HEK293 (cell line): ENCODE measurements at regions not wholly inside any gene's neighbourhood (a gene's known extent, or its start where the extent isn't known, plus 50 kb on each side); places are given as distances from the start of the nearest gene placed in this dataset.

ENCODE experiments used
- CTCF ChIA-PET: fragments of 350-600 bp; formaldehyde crosslinking; extraction: SDS; loops from one replicate; lab custom pipeline; 2021; ENCODE audit warnings: antibody characterized with exemption; lab: Yijun Ruan, JAX
- POLR2A ChIA-PET: fragments of 300-600 bp; formaldehyde crosslinking; extraction: SDS; loops from one replicate; lab custom pipeline; 2020; ENCODE audit warnings: antibody characterized with exemption, inconsistent platforms; lab: Yijun Ruan, JAX
- H3K27ac ChIP-seq: fragments of 200-500 bp; sonication (Bioruptor generic); 2 replicates; pipeline ENCODE4 v1.5.1; 2014; ENCODE audit warnings: low read depth, low read length, control low read depth, inconsistent platforms; ENCODE audit errors: extremely low read depth
- H3K36me3 ChIP-seq, 2 experiments: fragments of 200-500 bp in 1 of 2; sonication (Bioruptor generic) in 1 of 2; 1 replicate in 1 of 2; 2 replicates in 1 of 2; pipeline ENCODE4 v1.5.1; 2014 to 2017; ENCODE audit warnings: inconsistent platforms in 2 of 2, low read length in 2 of 2; ENCODE audit not compliant: control insufficient read depth in 2 of 2, insufficient read depth in 1 of 2
- H3K4me1 ChIP-seq: fragments of 200-500 bp; sonication (Bioruptor generic); 2 replicates; pipeline ENCODE4 v1.5.1; 2014; ENCODE audit warnings: mild to moderate bottlenecking, low read length, inconsistent platforms; ENCODE audit not compliant: control insufficient read depth, insufficient read depth
- H3K4me3 ChIP-seq: 2 replicates; pipeline ENCODE4 v1.5.1; 2011; ENCODE audit warnings: low read depth, mild to moderate bottlenecking, control low read depth, low read length, moderate library complexity
- H3K9me3 ChIP-seq: fragments of 200-500 bp; sonication (Bioruptor generic); 2 replicates; pipeline ENCODE4 v1.5.1; 2014; ENCODE audit warnings: low read depth, low read length, inconsistent platforms; ENCODE audit not compliant: control insufficient read depth, insufficient read depth
- HIC1 ChIP-seq: fragments of 450-650 bp; formaldehyde crosslinking; IDR thresholded peaks from 2 replicates; pipeline ENCODE4 v1.5.1; 2016; ENCODE audit warnings: missing biosample characterization, missing genetic modification characterization
- KLF1 ChIP-seq: fragments of 450-650 bp; formaldehyde crosslinking; IDR thresholded peaks from 2 replicates; pipeline ENCODE4 v1.5.1; 2016; ENCODE audit warnings: missing biosample characterization, missing genetic modification characterization
- KLF7 ChIP-seq: fragments of 450-650 bp; formaldehyde crosslinking; IDR thresholded peaks from 2 replicates; pipeline ENCODE4 v1.5.1; 2016; ENCODE audit warnings: missing biosample characterization, missing genetic modification characterization, borderline replicate concordance
- KLF8 ChIP-seq: fragments of 450-650 bp; formaldehyde crosslinking; IDR thresholded peaks from 2 replicates; pipeline ENCODE4 v1.5.1; 2016; ENCODE audit warnings: missing biosample characterization, missing genetic modification characterization
- PATZ1 ChIP-seq: fragments of 450-650 bp; formaldehyde crosslinking; IDR thresholded peaks from 2 replicates; pipeline ENCODE4 v1.5.1; 2016; ENCODE audit warnings: missing biosample characterization, missing genetic modification characterization
- PBX3 ChIP-seq: sonication (generic); formaldehyde crosslinking; IDR thresholded peaks from 2 replicates; pipeline ENCODE4 v1.8.1; 2022; ENCODE audit warnings: mild to moderate bottlenecking, moderate library complexity, missing genetic modification reagents
- PRDM1 ChIP-seq: fragments of 450-650 bp; formaldehyde crosslinking; IDR thresholded peaks from 2 replicates; pipeline ENCODE4; 2016; ENCODE audit warnings: missing biosample characterization, missing genetic modification characterization
- PRDM6 ChIP-seq: fragments of 450-650 bp; formaldehyde crosslinking; IDR thresholded peaks from 2 replicates; pipeline ENCODE4 v1.5.1; 2017; ENCODE audit warnings: missing biosample characterization, missing genetic modification characterization
- RBAK ChIP-seq: fragments of 450-650 bp; formaldehyde crosslinking; IDR thresholded peaks from 2 replicates; pipeline ENCODE4 v1.5.1; 2016; ENCODE audit warnings: missing biosample characterization, missing genetic modification characterization
- SP3 ChIP-seq: fragments of 450-650 bp; formaldehyde crosslinking; IDR thresholded peaks from 2 replicates; pipeline ENCODE4 v1.5.1; 2016; ENCODE audit warnings: missing biosample characterization, missing genetic modification characterization
- TCF7L2 ChIP-seq: IDR thresholded peaks from 2 replicates; pipeline ENCODE4 v1.6.1; 2011; ENCODE audit warnings: low read depth, mild to moderate bottlenecking, inconsistent platforms, low read length, moderate library complexity, borderline replicate concordance
- TSHZ1 ChIP-seq: fragments of 450-650 bp; formaldehyde crosslinking; IDR thresholded peaks from 2 replicates; pipeline ENCODE4 v1.5.1; 2016; ENCODE audit warnings: missing biosample characterization, missing genetic modification characterization, borderline replicate concordance
- ZBTB1 ChIP-seq: fragments of 450-650 bp; formaldehyde crosslinking; IDR thresholded peaks from 2 replicates; pipeline ENCODE4 v1.5.1; 2016; ENCODE audit warnings: missing biosample characterization, missing genetic modification characterization
- ZBTB7A ChIP-seq: fragments of 450-650 bp; formaldehyde crosslinking; IDR thresholded peaks from 2 replicates; pipeline ENCODE4 v1.5.1; 2016; ENCODE audit warnings: low read depth, missing biosample characterization, missing genetic modification characterization
- ZNF211 ChIP-seq: fragments of 450-650 bp; formaldehyde crosslinking; IDR thresholded peaks from 2 replicates; pipeline ENCODE4 v1.5.1; 2016; ENCODE audit warnings: low read depth, missing biosample characterization, missing genetic modification characterization
- ZNF292 ChIP-seq: fragments of 450-650 bp; formaldehyde crosslinking; IDR thresholded peaks from 2 replicates; pipeline ENCODE4 v1.5.1; 2016; ENCODE audit warnings: low read depth, missing biosample characterization, missing genetic modification characterization, borderline replicate concordance
- ZNF423 ChIP-seq: fragments of 450-650 bp; formaldehyde crosslinking; IDR thresholded peaks from 2 replicates; pipeline ENCODE4 v1.5.1; 2016; ENCODE audit warnings: missing biosample characterization, missing genetic modification characterization
- ZNF530 ChIP-seq: fragments of 450-650 bp; formaldehyde crosslinking; IDR thresholded peaks from 2 replicates; pipeline ENCODE4 v1.5.1; 2016; ENCODE audit warnings: low read depth, missing biosample characterization, missing genetic modification characterization
- ZNF701 ChIP-seq: fragments of 450-650 bp; formaldehyde crosslinking; IDR thresholded peaks from 2 replicates; pipeline ENCODE4 v1.5.1; 2016; ENCODE audit warnings: missing biosample characterization, missing genetic modification characterization
- ZNF785 ChIP-seq: fragments of 450-650 bp; formaldehyde crosslinking; IDR thresholded peaks from 2 replicates; pipeline ENCODE4 v1.5.1; 2016; ENCODE audit warnings: missing biosample characterization, missing genetic modification characterization
- ZSCAN16 ChIP-seq: fragments of 450-650 bp; formaldehyde crosslinking; IDR thresholded peaks from 2 replicates; pipeline ENCODE4 v1.5.1; 2016; ENCODE audit warnings: missing biosample characterization, missing genetic modification characterization

GRCh38 chr4:122679317-122679716 is 53.2 kb upstream of the BBS12 start:
- H3K4me3 ChIP-seq, result no peak overlapping the region
- H3K36me3 ChIP-seq, result no peaks in the 10 kb centered on the region
- no peak overlapping the region for H3K27ac ChIP-seq
- CTCF ChIA-PET, result no interaction called here
- no peaks in the 10 kb centered on the region for H3K4me1 ChIP-seq
- no peak for TF ChIP-seq ZNF701 (tag by site-specific recombination)
- no peak for TF ChIP-seq HIC1 (tag by site-specific recombination)
- TF ChIP-seq ZNF423 (tag by site-specific recombination), result no peak
- TF ChIP-seq PRDM6 (tag by site-specific recombination), result no peak
- TF ChIP-seq ZNF292 (tag by site-specific recombination), result no peak
- TF ChIP-seq KLF1 (tag by site-specific recombination), result no peak
- no peak for TF ChIP-seq TCF7L2
- TF ChIP-seq ZBTB1, result no peak
- TF ChIP-seq RBAK (tag by site-specific recombination), result no peak
- no peak for TF ChIP-seq TSHZ1 (tag by site-specific recombination)
- no peak for TF ChIP-seq PBX3
- H3K9me3 ChIP-seq, result no peaks in the 10 kb centered on the region
- POLR2A ChIA-PET, result no interaction called here

GRCh38 chr4:122679946-122680345 is 52.6 kb upstream of the BBS12 start:
- H3K36me3 ChIP-seq, result no peaks in the 10 kb centered on the region
- H3K9me3 ChIP-seq, result no peaks in the 10 kb centered on the region
- POLR2A ChIA-PET, result no interaction called here
- CTCF ChIA-PET, result no interaction called here
- no peak overlapping the region for H3K4me3 ChIP-seq
- H3K4me1 ChIP-seq, result no peaks in the 10 kb centered on the region
- TF ChIP-seq SP3, result no peak
- TF ChIP-seq PATZ1, result no peak
- no peak for TF ChIP-seq ZNF530 (tag by site-specific recombination)
- no peak for TF ChIP-seq PRDM1 (tag by site-specific recombination)
- no peak for TF ChIP-seq ZBTB7A (tag by site-specific recombination)
- no peak for TF ChIP-seq KLF7 (tag by site-specific recombination)
- TF ChIP-seq ZNF211 (tag by site-specific recombination), result no peak
- no peak for TF ChIP-seq ZNF785 (tag by site-specific recombination)
- no peak for TF ChIP-seq ZSCAN16 (tag by site-specific recombination)
- no peak for TF ChIP-seq KLF8 (tag by site-specific recombination)
- no peak overlapping the region for H3K27ac ChIP-seq
